ENCODE measurements at regions not wholly inside any gene's neighbourhood (a gene's known extent, or its start where the extent isn't known, plus 50 kb on each side); places are given as distances from the start of the nearest gene placed in this dataset.
"Not testable (repeated sequence)": the region's sequence is repeated elsewhere in the genome, so short reads cannot be mapped to it uniquely, and the experiment has no call there.

DNA sequence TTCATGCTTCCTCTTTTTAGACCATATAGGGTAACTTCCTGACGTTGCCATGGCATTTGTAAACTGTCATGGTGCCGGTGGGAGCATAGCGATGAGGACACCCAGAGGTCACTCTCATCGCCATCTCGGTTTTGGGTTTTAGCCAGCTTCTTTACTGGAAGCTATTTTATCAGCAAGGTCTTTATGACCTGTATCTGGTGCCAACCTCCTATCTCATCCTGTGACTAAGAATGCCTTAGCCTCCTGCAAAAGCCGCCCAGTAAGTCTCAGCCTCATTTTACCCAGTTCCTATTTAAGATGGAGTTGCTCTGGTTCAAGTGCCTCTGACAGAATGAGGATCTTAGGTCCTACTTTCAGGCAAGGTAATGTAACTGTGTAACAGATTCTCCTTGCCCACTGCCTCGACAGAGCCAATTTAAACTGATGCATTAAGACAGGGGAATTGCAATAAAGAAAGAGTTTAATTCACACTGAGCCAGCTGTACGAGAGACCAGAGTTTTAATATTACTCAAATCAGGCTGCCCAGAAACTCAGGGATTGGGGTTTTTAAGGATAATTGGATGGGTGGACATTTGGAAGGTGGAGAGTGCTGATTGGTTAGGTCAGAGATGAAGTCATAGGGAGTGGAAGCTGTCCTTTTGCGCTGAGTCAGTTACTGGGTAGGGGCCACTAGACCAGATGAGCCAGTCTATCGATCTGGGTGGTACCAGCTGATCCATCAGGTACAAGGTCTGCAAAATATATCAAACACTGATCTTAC is 59.9 kb upstream of the ATF7IP2 start:
- H3K4me3 ChIP-seq: no peak overlapping the region
- H3K4me1 ChIP-seq (ENCODE audit: low read depth): no peaks in the 10 kb centered on the region
- no peak for TF ChIP-seq CTCF (IDR thresholded peaks at IDR 0.05)
- intact Hi-C loops (cut with DNase I, micrococcal nuclease): no loop called here
- no peaks in the 10 kb centered on the region for H3K36me3 ChIP-seq (ENCODE audit: low read depth)
- ATAC-seq (no peak), DNase-seq (no peak)
- no peaks in the 10 kb centered on the region for H3K9me3 ChIP-seq

- ATAC-seq (no peak), DNase-seq (no peak)
- TF ChIP-seq CTCF (IDR thresholded peaks at IDR 0.05): no peak
- intact Hi-C loops (cut with DNase I, micrococcal nuclease): no loop called here
- Histone ChIP-seq H3K4me1 (ENCODE audit: low read depth) (no peaks in the 10 kb centered on the region), H3K9me3 (no peaks in the 10 kb centered on the region), H3K4me3 (no peak overlapping the region), H3K36me3 (ENCODE audit: low read depth) (no peaks in the 10 kb centered on the region)
Observed at GRCh38 chr16:10326647-10327046, 59.2 kb upstream of the ATF7IP2 start.

DNA sequence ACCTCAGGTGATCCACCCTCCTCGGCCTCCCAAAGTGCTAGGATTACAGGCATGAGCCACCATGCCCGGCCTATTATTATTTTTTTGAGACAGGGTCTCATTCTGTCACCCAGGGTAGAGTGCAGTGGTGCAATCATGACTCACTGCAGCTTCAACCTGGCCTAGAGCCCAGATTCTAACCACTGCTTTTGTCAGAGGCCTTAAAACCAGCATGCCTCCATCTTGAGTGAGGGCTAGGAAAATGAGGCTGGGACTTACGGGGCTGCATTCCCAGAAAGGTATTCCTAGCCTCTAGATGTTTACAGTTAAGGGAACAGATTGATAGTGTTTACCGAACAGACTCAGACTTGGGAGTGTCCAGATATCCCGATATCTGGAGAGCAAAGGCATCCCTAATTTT is 57.6 kb upstream of the ATF7IP2 start:
- ATAC-seq: not testable (repeated sequence)

GRCh38 chr16:10332241-10332640 is 53.6 kb upstream of the ATF7IP2 start:
- Histone ChIP-seq H3K9me3 (no peaks in the 10 kb centered on the region), H3K4me1 (ENCODE audit: low read depth) (no peaks in the 10 kb centered on the region), H3K4me3 (no peak overlapping the region), H3K36me3 (ENCODE audit: low read depth) (no peaks in the 10 kb centered on the region)
- intact Hi-C loops (cut with DNase I, micrococcal nuclease): no loop called here
- no peak for TF ChIP-seq CTCF (IDR thresholded peaks at IDR 0.05)
- ATAC-seq: no peak
- DNase-seq: no peak

More for the DNA sequence above, 57.6 kb upstream of the ATF7IP2 start:
- H3K36me3 ChIP-seq (ENCODE audit: low read depth); H3K4me1 ChIP-seq (ENCODE audit: low read depth); H3K9me3 ChIP-seq; DNase-seq; H3K4me3 ChIP-seq; intact Hi-C loops (cut with DNase I, micrococcal nuclease): not testable (repeated sequence)

GRCh38 chr16:10332775-10333174 is 53.1 kb upstream of the ATF7IP2 start:
- TF ChIP-seq CTCF (IDR thresholded peaks at IDR 0.05): no peak
- DNase-seq (no peak), ATAC-seq (no peak)
- Histone ChIP-seq H3K4me3 (no peak overlapping the region), H3K36me3 (ENCODE audit: low read depth) (no peaks in the 10 kb centered on the region), H3K4me1 (ENCODE audit: low read depth) (no peaks in the 10 kb centered on the region), H3K9me3 (no peaks in the 10 kb centered on the region)
- intact Hi-C loops (cut with DNase I, micrococcal nuclease): no loop called here

DNA sequence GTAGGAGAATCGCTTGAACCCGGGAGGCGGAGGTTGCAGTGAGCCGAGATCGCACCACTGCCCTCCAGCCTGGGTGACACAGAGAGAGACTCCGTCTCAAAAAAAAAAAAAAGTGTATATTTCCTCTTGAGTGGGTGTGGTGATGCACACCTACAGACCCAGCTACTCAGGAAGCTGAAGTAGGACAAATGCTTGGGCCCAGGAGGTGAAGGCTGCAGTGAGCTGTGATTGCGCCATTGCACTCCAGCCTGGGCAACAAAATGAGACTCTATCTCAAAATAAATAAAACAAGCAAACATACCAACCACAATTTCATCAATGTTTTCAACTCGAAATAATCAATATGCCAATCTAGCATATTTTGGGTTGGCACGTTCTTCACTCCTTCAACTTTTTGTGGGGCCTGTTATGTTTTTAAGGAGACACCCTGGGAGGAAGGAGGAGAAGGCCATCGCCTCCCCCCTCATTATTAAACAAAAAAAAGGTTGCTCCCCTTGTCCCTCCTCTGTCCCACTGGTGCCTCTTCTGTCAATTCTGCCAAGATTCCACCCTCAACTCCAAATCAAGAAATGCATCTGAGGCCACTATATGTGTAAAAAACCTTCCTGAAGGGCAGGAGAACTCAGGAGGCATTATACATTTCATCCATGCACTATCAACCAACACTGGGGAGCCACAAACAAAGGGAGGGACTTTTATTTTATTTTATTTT is 52.4 kb upstream of the ATF7IP2 start:
- Histone ChIP-seq H3K36me3 (ENCODE audit: low read depth) (no peaks in the 10 kb centered on the region), H3K9me3 (no peaks in the 10 kb centered on the region), H3K4me1 (ENCODE audit: low read depth) (no peaks in the 10 kb centered on the region), H3K4me3 (no peak overlapping the region)
- no peak for DNase-seq
- TF ChIP-seq CTCF (IDR thresholded peaks at IDR 0.05): no peak
- intact Hi-C loops (cut with DNase I, micrococcal nuclease): no loop called here
- ATAC-seq: peak; percentile 48

Data from mucosa of descending colon (tissue), 3 donors.